Right cardiac atrium (tissue), 5 donors: ENCODE measurements at regions not wholly inside any gene's neighbourhood (a gene's known extent, or its start where the extent isn't known, plus 50 kb on each side); places are given as distances from the start of the nearest gene placed in this dataset.

Source experiments
- ATAC-seq, 2 donors: fragments of 200-7000 bp; cut with Tn5 transposase; one replicate each; pipeline versions ENCODE4 v1.8.0 to v1.9.1; 2020; ENCODE audit warnings: moderate library complexity in 2 of 2, mild to moderate bottlenecking in 1 of 2
- DNase-seq, 3 donors: peaks; one replicate each; pipeline ENCODE4 v3.0.0-alpha.2; 2020
- H3K27ac ChIP-seq: one replicate; pipeline ENCODE4 v1.5.1; 2013; ENCODE audit warnings: mild to moderate bottlenecking, low read length, control low read depth, moderate library complexity
- H3K27me3 ChIP-seq: one replicate; pipeline ENCODE4 v1.6.1; 2013; ENCODE audit not compliant: control insufficient read depth, insufficient read depth
- H3K4me1 ChIP-seq: one replicate; pipeline ENCODE4 v1.6.1; 2013; ENCODE audit warnings: low read length; ENCODE audit not compliant: control insufficient read depth, insufficient read depth
- H3K4me3 ChIP-seq: one replicate; pipeline ENCODE4 v1.5.1; 2013; ENCODE audit warnings: low read length, control low read depth
- H3K9me3 ChIP-seq: one replicate; pipeline ENCODE4 v1.6.1; 2013; ENCODE audit warnings: low read length; ENCODE audit not compliant: control insufficient read depth
- whole genome bisulfite sequencing: extraction: QIAGEN DNeasy Blood & Tissue Kit; methylation state at CpG from one replicate; pipeline ENCODE4 v1.1.7; 2013; 5-methylcytosine and 5-hydroxymethylcytosine counted together
- intact Hi-C, 4 donors: fragments of 100-400 bp; cut with DNase I; formaldehyde crosslinking; loops; one replicate each; pipeline versions ENCODE4 v1.11.0 to v1.14.0; 2022 to 2023
- donor health status: healthy with polysubstance abuse.
- donor health status: DM: no; HTN: yes; CAD: no.
- donor health status: DM: no; HTN: no; CAD: no.
- donor health status: DM: no; HTN: yes; CAD: no; lungs with severe emphysema.
- donor health status: DM: yes; HTN: yes; CAD: no.

- H3K27me3 ChIP-seq: no peaks in the 10 kb centered on the region
- DNase-seq (no peak), ATAC-seq (no peak)
- WGBS: 74% methylated on average over 28 of the region's 28 CpGs
- H3K9me3 ChIP-seq: no peaks in the 10 kb centered on the region
- H3K4me1 ChIP-seq: no peaks in the 10 kb centered on the region
- intact Hi-C loops: no loop called here
- H3K27ac ChIP-seq: no peak overlapping the region
- no peak overlapping the region for H3K4me3 ChIP-seq
Observed at GRCh38 chr3:127350172-127351050, 62.6 kb upstream of the PRR20G start.

GRCh38 chr3:127349501-127350171 lies 61.8 kb upstream of the PRR20G start:
- Histone ChIP-seq H3K27ac (no peak overlapping the region), H3K4me3 (no peak overlapping the region), H3K4me1 (no peaks in the 10 kb centered on the region), H3K9me3 (no peaks in the 10 kb centered on the region), H3K27me3 (no peaks in the 10 kb centered on the region)
- ATAC-seq (no peak), DNase-seq (no peak)
- 74% methylated on average over 19 of the region's 19 CpGs for WGBS
- intact Hi-C loops: no loop called here

GRCh38 chr3:127342735-127343134 lies 54.9 kb upstream of the PRR20G start:
- H3K27me3 ChIP-seq: no peaks in the 10 kb centered on the region

DNA sequence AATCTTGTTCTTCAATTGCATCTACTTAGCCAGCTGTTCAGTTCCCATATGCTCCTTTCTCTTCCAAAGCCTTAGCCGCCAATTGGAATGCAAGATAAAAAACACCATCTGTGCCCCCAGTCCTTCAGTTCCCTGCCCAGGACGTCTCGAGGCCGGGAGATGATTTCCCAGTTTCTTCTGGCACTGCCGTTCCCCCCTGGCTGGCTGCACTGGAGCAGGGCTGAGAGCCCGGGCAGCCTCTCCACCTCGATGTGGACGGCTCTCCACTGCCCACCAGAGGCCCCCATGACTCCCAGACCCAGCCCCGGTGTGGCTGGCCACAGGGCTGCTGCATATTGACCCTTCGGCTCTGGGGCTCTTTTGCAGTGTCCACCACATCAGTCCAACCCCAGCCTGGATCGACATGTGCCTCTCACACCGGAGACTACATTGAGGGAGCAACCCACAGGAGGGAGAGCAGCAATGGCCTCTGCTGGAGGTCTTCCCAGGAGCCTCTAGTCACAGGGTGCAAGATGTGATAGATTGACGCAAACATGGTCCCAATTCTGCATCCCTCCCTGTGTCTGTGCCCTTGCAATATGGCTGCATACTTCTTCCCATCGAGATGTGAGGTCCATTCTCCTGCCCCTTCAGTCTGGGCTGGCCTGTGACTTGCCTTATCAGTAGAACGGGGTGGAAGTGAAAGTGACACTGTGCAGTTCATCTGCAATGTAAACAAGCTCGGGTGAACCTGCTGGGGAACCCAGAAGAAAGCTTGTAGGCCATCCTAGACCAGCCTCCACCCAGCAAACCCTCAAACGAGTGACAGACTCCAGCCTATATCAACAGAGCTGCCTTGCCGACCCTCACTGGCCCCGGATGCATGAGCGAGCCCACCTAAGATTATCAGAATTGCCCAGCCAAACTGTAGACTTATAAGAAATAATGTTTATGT lies 52.3 kb upstream of the PRR20G start:
- DNase-seq (no peak), ATAC-seq (no peak)
- 43% methylated on average over 20 of the region's 20 CpGs for WGBS
- H3K4me1 ChIP-seq: no peaks in the 10 kb centered on the region
- intact Hi-C loops: no loop called here
- H3K4me3 ChIP-seq: no peak overlapping the region
- H3K27me3 ChIP-seq: no peaks in the 10 kb centered on the region
- no peak overlapping the region for H3K27ac ChIP-seq
- no peaks in the 10 kb centered on the region for H3K9me3 ChIP-seq

More at GRCh38 chr3:127342735-127343134, 54.9 kb upstream of the PRR20G start:
- H3K27ac ChIP-seq: no peak overlapping the region
- no peaks in the 10 kb centered on the region for H3K9me3 ChIP-seq
- H3K4me3 ChIP-seq: no peak overlapping the region
- DNase-seq (no peak), ATAC-seq (no peak)
- intact Hi-C loops: no loop called here
- WGBS: 46% methylated on average over 9 of the region's 9 CpGs
- no peaks in the 10 kb centered on the region for H3K4me1 ChIP-seq

GRCh38 chr3:127339016-127339415 lies 51.2 kb upstream of the PRR20G start:
- Histone ChIP-seq H3K27me3 (no peaks in the 10 kb centered on the region), H3K9me3 (no peaks in the 10 kb centered on the region), H3K4me1 (no peaks in the 10 kb centered on the region), H3K4me3 (no peak overlapping the region), H3K27ac (no peak overlapping the region)
- intact Hi-C loops: no loop called here
- ATAC-seq (no peak), DNase-seq (no peak)
- 73% methylated on average over 3 of the region's 3 CpGs for WGBS

DNA sequence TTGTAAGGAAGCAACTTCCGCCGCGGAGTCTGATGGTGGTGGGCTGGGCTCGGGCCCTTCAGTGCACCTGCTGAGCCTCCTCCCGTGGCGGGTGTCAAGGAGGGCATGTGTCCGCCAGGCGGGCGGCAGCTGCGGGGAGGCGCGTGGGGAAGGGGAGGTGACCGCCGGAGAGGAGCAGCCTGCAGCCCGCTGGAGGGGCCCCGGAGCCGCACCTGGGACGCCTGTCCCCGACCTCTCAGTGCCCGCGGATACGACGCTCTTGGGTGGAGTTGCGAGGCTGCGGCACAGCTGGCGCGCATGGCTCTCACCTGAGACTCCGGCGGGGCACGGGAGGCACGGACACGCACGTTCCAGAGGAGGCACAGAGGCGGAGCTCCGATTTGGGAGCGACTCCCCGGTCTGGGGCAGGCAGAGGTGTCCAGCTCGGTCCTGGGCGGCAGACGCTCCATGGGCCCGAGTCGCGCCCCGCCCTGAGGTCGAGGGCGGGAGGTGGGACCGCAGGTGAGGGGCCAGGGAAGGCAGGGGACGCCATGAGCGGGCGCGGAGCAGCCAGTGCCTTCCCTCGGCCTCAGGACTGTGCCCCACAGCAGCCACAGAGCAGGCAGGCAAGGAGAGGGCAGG lies 50.2 kb upstream of the PRR20G start:
- H3K27me3 ChIP-seq: no peaks in the 10 kb centered on the region
- intact Hi-C loops: no loop called here
- no peak overlapping the region for H3K4me3 ChIP-seq
- 17% methylated on average over 52 of the region's 52 CpGs for WGBS
- DNase-seq: no peak
- no peak for ATAC-seq
- H3K4me1 ChIP-seq: no peaks in the 10 kb centered on the region
- no peak overlapping the region for H3K27ac ChIP-seq
- no peaks in the 10 kb centered on the region for H3K9me3 ChIP-seq
